ENCODE measurements at regions not wholly inside any gene's neighbourhood (a gene's known extent, or its start where the extent isn't known, plus 50 kb on each side); places are given as distances from the start of the nearest gene placed in this dataset.

DNA sequence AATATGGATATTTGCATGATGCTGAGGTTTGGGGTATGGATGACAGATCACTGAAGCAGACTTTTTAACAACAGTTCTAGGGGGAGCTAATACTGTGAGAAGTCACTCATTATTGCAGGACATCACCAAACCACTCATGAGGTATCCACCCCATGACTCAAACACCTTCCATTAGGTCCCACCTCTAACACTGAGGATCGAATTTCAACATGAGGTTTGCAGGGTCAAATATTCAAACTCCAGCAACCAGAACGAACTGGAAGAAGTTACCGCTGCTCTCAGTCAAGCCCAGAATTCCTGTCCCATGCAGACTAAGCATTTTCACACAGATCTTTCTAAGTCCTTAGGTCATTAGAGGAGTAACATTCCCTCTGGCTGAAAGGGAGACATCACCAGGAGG, 758.9 kb downstream of the UQCRFS1 start:
- Histone ChIP-seq H3K79me1 (ENCODE audit: insufficient read depth, low read depth, low read length, poor library complexity, severe bottlenecking) (no peaks in the 10 kb centered on the region), H2AFZ (ENCODE audit: low read length) (no peak overlapping the region), H2BK15ac (ENCODE audit: low read depth, low read length) (no peak overlapping the region), H2BK12ac (ENCODE audit: insufficient read length, low read depth, low read length) (no peak overlapping the region), H3K4ac (ENCODE audit: low read depth, low read length) (no peak overlapping the region), H4K91ac (ENCODE audit: insufficient read length, low read depth, low read length) (no peak overlapping the region), H2BK5ac (ENCODE audit: insufficient read length, low read length) (no peak overlapping the region), H3K18ac (ENCODE audit: insufficient read length, low read depth, low read length) (no peak overlapping the region), H3K4me1 (ENCODE audit: insufficient read depth, low read length) (no peaks in the 10 kb centered on the region; the same call in 1 of the 2 replicates), H3K9me3 (ENCODE audit: control insufficient read depth, low read depth, low read length) (no peaks in the 10 kb centered on the region), H3T11ph (ENCODE audit: low read length) (no peak overlapping the region), H3K23ac (ENCODE audit: insufficient read length, low read depth, low read length) (no peak overlapping the region), H3K4me2 (ENCODE audit: insufficient read depth, insufficient read length, low read length) (no peak overlapping the region), H2AK5ac (ENCODE audit: insufficient read length, low read length) (no peak overlapping the region), H3K23me2 (ENCODE audit: insufficient read length, low read depth, low read length, poor library complexity, severe bottlenecking) (no peaks in the 10 kb centered on the region), H3K56ac (ENCODE audit: insufficient read length, low read depth, low read length) (no peak overlapping the region), H3K79me2 (ENCODE audit: insufficient read depth, low read length) (no peaks in the 10 kb centered on the region), H3K9ac (ENCODE audit: extremely low read depth, insufficient read length, low read length) (no peak overlapping the region), H3K14ac (ENCODE audit: insufficient read depth, low read length) (no peak overlapping the region), H3K27ac (ENCODE audit: insufficient read length, low read depth, low read length) (no peak overlapping the region), H3K27me3 (ENCODE audit: insufficient read depth, low read length) (no peaks in the 10 kb centered on the region), H4K5ac (ENCODE audit: insufficient read length, low read depth, low read length) (no peak overlapping the region), H2BK20ac (ENCODE audit: low read depth, low read length, poor library complexity, severe bottlenecking) (no peak overlapping the region), H4K20me1 (ENCODE audit: control insufficient read depth, insufficient read depth, insufficient read length) (no peaks in the 10 kb centered on the region), H2BK120ac (ENCODE audit: low read depth, low read length, poor library complexity, severe bottlenecking) (no peak overlapping the region), H4K8ac (replicated peaks; ENCODE audit: insufficient read length, low read depth, low read length) (no peak overlapping the region)
- Mint-ChIP-seq H3K9me3 (no peaks in the 10 kb centered on the region), H3K27me3 (ENCODE audit: low read depth) (peaks cover 2% of the 10 kb centered on the region), H3K27ac (no peak overlapping the region), H3K4me1 (peaks cover 5 to 19% of the 10 kb centered on the region in 2 experiments), H3K36me3 (ENCODE audit: insufficient read depth in 1 of 3, low read depth in 3 of 3) (no peaks in the 10 kb centered on the region), H3K4me3 (no peak overlapping the region)
- DNase-seq = no peak
- TF ChIP-seq, protein P1, sequence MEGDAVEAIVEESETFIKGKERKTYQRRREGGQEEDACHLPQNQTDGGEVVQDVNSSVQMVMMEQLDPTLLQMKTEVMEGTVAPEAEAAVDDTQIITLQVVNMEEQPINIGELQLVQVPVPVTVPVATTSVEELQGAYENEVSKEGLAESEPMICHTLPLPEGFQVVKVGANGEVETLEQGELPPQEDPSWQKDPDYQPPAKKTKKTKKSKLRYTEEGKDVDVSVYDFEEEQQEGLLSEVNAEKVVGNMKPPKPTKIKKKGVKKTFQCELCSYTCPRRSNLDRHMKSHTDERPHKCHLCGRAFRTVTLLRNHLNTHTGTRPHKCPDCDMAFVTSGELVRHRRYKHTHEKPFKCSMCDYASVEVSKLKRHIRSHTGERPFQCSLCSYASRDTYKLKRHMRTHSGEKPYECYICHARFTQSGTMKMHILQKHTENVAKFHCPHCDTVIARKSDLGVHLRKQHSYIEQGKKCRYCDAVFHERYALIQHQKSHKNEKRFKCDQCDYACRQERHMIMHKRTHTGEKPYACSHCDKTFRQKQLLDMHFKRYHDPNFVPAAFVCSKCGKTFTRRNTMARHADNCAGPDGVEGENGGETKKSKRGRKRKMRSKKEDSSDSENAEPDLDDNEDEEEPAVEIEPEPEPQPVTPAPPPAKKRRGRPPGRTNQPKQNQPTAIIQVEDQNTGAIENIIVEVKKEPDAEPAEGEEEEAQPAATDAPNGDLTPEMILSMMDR (conservative IDR thresholded peaks at IDR 0.05) = no peak
- no CpG with 5 or more reads among the region's 3 CpGs for WGBS (ENCODE audit: extremely low coverage, insufficient read length, low lambda C conversion rate)
